NCI-H2227 treated with DMSO at 0.1 percent for 48 hours (cell line): ENCODE measurements at regions not wholly inside any gene's neighbourhood (a gene's known extent, or its start where the extent isn't known, plus 50 kb on each side); places are given as distances from the start of the nearest gene placed in this dataset.

Experiments used
- DNase-seq: peaks from one replicate; lab custom pipeline; 2025; lab: John Stamatoyannopoulos, UW

- no peak for DNase-seq
These were observed 72.6 kb upstream of the PUM3 start for GRCh38 chr9:2916382-2916985.

DNA sequence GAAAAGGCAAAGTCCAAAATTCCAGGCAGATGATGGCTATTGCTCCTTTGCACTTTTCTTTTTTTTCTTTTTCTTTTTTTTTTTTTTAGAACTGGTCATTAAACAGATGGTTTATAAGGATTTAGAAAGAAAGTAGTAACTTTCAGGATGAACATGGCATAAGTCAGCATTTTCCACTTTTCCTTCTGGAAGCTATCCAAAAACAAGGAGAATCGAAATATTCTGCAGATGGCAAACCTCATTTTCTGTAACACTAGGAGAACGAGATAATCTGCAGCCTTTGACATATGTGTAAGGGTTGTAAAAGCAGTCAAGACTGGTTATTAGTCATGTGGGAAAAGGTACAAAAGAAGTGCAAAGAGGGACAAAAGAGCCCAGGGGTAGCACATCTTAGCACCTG is 69.1 kb upstream of the PUM3 start:
- DNase-seq = no peak

DNA sequence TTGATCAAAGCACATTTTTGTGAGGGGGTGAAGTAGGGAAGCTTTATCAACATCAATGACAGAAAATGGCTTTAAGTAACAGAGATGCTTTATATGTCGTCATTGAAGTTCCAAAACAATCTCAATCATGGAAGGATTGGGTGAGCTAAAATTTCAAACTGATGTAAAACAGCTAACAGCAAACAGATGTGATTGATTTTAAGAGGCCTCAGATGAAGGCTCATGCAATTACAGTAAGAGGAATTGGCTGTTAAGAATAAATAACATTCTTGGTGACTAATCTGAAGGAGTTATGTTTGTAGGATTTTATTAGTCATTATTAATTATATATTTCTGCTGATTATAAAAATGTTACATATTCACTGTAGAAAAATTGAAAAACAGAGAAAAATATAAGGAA is 63.5 kb upstream of the PUM3 start:
- no peak for DNase-seq

DNA sequence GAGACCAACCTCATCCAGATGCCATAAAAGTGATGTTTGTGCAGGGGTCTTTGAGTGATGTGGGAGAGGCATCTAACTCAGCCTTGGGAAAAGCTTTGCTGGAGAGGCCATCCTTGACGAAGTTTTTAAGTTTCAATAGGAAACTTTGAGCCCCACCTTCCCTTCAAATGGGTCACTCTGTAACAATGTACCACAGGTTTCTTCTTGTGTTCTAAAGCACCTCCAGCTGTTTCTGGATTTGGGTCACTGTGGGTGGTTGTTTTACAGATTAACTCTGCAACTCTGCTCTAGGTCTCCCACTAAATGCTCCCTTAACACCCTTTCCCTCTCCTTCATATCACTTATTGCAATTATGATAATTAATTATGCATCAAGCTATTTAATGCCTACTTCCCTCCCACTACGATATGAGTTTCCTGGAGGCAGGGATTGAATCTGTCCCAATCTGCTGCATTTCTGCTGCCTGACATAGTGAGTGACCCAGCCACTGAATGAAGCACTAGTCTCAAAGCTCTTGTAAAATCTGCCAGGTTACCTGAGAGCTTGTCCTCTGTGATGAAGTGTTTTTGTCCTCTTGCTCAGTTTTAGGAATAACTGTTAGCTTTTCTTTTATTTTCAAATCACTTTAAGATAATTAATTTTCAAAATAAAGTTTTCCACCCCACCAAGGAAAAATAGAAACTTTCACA is 60.5 kb upstream of the PUM3 start:
- no peak for DNase-seq
